Body of pancreas (tissue), 4 donors: ENCODE measurements at regions not wholly inside any gene's neighbourhood (a gene's known extent, or its start where the extent isn't known, plus 50 kb on each side); places are given as distances from the start of the nearest gene placed in this dataset.
"Not testable (repeated sequence)": the region's sequence is repeated elsewhere in the genome, so short reads cannot be mapped to it uniquely, and the experiment has no call there.

Source experiments
- CTCF ChIP-seq, 7 experiments: fragments of 450-650 bp in 4 of 7; fragments of 200-600 bp in 3 of 7; sonication (generic) in 3 of 7; IDR thresholded peaks; one replicate each; pipeline ENCODE4 v1.5.1; 2016 to 2019; ENCODE audit warnings: antibody characterized with exemption in 7 of 7
- POLR2A ChIP-seq, 3 donors: fragments of 450-650 bp; IDR thresholded peaks; one replicate each; pipeline ENCODE4 v1.6.1; 2016; ENCODE audit warnings: antibody characterized with exemption in 3 of 3, mild to moderate bottlenecking in 2 of 3

DNA sequence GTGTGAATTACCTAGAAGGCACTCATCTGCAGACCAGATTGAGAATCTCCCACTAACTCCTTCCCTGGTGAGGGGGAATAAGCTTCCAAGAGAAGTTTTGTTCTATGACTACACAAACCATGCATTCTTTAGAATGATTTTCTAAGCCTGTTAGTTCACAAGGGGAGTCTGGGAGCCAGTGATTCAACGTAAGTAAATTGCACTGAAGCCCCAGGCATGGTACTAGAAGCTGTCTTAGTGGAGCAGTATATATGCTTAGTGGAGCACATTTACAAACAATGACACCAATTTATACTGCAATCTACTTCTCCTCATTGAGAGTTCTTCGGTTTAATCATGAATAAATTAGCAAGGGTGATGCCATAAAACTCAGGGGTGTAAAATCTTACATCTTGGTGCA, 209.9 kb upstream of the LRRC61 start:
- not testable (repeated sequence) for TF ChIP-seq POLR2A, CTCF (IDR thresholded peaks at IDR 0.05)
